Epidermal melanocyte (primary cell): ENCODE measurements at regions not wholly inside any gene's neighbourhood (a gene's known extent, or its start where the extent isn't known, plus 50 kb on each side); places are given as distances from the start of the nearest gene placed in this dataset.
"Not testable (repeated sequence)": the region's sequence is repeated elsewhere in the genome, so short reads cannot be mapped to it uniquely, and the experiment has no call there.

Source experiments
- DNase-seq: peaks from one replicate; pipeline ENCODE4 v3.0.0; 2011; ENCODE audit warnings: low spot score; ENCODE audit not compliant: insufficient read length

DNA sequence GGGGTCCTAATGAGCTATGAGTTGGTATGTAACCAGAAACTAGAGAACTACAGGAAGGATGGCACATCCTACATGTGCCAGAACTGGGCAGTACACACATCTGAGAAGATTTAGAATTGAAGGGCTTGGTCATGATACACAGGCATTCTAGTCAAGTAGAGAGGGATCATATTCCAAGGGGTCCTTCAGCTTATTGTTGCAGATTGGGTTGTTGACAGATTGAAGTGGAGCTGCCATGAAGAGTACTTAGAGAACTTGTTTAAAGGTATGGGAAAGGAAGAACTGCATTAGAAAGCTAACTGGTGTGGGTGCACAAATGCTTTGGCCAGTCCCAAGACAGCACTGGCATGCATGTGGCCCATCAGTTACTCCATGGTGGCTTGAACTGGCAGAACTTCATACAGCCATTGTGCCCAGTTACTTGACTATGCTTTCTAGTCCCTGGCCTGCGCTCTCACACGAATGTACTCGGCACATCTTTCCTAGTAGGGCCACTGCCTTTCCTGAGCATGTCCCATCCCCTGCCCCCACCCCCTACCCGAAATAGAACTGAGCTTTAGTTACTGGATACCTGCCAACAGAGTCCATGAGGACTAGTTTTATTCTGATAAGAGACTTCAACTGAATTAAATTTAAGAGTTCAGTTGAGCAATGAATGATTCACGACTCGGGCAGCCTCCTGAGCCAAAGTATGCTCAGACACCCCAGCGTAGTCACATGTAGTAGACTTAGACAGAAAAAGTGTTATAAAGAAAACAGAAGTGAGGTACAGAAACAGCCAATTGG, 64.0 kb downstream of the CCNG2 start:
- DNase-seq: no peak

DNA sequence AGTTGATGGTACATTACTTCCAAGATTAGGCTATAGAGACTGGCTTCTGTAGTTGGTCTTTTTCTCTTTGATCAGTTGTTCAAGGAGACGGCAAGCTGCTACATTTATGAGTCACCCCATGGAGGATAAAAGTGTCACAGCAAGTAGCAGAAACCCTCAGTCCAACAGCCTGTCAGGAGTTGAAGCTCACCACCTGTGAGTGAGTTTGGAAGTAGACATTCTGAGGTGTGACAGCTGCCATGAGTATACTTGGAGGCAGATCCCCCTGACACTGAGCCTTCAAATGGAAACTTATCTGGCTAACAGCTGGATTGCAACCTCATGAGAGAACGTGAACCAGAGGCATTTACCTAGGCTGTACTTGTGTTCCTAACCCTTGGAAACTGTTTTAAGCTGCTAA, 68.0 kb downstream of the CCNG2 start:
- no peak for DNase-seq

DNA sequence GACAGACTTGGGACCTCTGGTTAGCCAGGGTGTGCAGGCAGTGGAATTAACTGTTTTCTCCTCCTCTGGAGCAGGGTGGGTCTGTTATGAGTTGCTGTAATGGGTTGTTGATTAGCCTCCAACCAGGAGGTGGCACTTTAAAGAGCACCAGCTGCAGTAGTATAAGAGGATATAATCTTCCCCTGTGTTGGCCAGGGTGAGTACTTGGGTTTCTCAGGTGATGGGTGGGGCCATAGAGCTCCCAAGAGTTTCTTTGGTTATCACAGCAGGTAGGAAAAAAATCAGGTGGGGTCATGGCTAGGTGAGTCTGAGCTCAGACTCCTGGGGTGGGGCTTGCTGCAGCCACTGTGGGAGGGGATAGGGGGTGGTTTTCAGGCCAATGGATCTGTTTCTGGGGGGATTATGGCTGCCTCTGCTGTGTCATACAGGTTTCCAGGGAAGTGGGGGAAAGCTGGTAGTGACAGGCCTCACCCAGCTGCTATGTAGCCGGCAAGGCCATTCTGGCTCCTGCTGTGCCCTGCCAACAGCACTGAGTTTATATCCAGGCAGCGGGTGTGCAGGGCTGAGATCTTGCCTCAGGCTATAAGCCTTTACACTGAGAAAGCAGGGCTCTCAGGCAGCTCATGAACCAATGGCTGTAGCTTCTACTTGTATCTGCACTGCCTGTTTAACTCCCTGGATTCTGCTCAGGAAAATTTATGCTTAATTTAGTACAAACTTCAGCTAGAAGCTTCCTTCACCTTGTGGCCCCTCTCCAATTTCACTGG, 70.1 kb downstream of the CCNG2 start:
- no peak for DNase-seq

DNA sequence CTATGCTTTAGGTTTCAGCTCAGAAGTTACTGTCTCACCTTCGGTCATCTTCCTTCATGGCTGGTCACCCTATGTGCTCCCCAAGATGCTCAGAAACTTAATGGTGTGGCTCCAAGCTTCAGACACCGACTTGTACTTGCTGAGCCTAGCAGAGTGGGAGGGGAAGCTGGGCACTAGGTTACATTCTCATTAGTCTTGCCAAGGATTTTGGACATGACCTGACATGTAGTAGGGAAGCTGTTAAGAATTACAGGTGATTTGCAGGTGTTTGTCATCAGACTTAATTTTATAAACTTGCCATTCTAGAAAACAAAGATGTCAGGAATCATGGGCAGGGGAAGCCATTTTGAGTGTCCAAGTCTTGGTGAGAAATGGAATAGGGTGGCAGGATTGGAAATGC, 72.4 kb downstream of the CCNG2 start:
- DNase-seq: no peak

DNA sequence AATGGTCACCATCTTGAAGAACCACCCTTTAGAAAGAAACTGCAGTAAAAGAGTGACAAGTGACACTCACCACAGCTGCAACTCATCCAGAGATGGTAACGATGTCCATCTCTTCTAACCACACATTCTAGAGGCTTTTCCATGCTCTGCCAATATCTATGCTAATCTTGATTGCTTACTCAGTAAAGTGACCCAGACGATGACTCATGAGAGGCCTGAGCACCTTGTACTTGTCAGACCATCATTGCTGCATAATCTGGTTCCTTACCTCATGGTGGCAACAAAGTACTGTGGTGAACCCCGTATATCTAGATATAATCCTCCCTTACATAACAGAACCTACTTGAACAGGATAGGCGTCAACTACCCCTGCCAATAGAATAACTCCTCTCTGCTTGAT, 75.6 kb downstream of the CCNG2 start:
- no peak for DNase-seq

DNA sequence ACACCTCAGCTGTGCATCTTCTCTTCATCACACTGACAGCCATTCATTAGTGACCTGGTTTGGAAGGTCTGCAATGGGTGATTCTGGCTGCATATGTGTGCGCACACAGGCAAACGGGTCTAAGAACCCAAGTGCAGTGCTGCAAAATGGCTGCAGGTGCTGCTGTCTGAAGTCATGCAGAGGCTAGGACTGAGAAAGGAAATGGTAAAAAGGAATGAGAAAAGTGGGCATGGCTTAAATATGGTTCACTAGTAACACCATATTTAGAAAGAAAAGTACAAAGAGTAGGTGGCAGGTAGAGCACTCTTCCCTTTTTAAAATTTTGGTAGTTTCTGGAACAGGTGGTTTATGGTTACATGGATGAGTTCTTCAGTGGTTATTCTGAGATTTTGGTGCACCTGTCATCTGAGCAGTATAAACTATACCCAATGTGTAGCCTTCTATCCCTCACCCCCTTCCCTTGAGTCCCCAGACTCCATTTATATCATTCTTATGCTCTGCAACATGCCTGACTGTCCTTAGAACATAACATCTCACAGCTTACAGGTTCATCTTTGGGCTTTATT, 78.4 kb downstream of the CCNG2 start:
- no peak for DNase-seq

DNA sequence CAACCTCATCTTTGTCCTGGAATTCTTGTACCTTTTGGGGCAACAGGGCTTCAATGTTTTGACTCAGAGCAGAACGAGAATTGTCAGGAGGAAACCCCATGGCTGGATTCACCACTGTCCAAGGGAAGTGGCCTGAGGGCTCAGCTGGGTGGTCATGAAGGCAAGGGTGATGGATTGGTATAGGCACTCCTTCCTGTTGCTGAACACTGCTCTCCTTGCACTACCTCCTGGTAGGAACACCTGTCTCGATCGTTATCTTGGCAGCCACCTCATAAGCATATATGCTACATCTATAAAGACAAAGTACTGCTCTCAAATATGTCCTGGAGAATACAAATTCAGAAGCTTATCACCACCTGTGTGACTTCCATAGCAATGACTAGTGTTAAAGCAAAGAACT, 79.8 kb downstream of the CCNG2 start:
- DNase-seq: no peak

DNA sequence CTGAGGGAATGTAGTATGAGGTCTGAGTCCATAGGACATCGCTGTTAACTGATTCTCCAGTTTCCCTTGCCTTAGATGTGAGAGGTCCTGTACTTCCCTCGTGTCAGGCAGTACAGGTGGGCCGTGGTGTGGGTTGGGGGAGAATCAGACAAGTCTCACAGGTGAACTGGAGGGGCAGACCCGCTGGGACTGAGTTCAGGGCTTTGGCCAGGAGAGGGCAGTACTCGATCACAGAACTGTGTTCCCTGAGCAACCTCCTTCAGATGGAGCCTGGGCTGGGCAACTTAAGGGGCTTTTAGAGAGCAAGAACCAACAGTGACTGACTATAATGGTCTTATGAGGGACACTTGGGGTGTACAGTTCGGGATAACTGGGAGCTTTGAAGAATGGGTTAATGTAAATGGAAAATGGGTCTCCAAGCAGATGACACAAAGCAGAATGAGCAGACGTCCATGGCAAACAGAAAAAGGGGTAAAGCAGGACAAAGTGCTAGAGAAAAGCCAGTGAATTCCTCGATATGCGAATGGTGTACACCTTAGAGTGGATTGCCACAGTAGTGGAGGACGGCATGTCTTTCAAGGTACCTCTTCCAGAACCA, 83.6 kb downstream of the CCNG2 start:
- DNase-seq: peak; percentile 65

DNA sequence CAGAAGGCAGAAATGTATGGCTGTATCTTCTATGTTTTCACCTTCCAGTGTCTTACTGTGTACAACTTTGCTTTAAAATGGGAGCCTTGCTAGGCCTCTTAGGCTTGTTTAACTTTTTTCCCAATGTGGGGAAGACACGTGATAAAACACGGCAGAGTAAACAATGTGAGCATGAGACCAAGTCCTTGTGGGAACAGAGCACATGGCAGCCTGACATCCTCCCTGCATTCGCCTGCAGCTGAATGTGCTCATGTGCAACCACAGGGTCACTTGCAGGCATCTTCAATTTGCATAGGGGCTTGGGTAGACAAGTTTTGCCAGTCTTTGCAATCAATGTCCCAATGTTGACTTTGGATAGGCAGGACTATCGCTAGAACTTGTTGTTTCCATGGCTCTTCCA, 91.8 kb downstream of the CCNG2 start:
- DNase-seq: no peak

DNA sequence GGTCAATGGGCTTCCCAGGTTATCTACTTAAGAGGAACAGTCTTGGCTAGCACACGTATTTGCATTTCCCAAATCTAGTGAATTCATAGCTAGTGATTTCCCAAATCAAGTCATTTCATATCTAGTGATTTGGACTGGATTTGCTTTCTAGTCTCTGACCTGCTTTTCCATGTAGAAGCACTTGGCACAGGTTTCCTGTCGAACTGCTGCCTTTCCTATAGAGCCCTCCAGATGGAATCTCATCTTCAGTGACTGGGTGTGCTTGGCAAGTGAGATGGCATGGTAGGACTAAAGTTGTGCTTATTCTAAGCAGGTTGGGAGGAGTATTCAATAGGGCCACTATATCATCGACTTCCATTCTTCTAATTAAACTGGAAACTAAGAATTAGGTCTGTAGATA, 94.7 kb downstream of the CCNG2 start:
- DNase-seq: no peak

DNA sequence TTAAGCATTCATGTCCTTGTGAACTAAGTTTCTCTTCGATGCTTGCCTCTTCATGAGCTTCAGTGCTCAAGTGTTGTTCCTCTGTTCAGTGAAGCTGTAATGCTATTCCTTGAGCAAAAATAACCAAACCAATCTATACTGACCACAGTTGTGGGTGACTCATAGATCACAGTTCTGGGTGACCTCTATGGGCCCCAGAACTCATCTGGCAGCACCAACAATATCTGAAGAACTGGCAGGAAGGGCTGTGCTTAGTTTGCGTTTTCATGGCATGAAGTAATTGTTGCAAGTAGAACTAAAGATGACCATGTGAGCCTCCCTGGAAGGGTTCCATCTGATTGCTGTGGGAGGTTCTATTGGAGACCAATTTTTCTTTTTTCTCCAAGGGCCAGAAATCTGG, 106.2 kb downstream of the CCNG2 start:
- DNase-seq: no peak

DNA sequence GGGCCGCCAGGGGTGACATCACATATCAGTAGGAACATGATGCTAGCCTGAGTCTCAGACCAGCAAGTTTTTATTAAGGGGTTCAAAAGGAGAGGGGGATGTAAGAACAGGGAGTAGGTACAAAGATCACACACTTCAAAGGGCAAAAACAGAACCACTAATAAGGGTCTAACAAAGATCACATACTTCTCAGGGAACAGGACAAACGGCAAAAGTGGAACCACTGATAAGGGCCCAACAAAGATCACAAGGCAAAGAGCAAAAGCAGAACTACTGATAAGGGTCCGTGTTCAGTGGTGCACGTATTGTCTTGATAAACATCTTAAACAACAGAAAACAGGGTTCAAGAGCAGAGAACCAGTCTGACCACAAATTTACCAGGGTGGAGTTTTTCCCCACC, 107.0 kb downstream of the CCNG2 start:
- not testable (repeated sequence) for DNase-seq

DNA sequence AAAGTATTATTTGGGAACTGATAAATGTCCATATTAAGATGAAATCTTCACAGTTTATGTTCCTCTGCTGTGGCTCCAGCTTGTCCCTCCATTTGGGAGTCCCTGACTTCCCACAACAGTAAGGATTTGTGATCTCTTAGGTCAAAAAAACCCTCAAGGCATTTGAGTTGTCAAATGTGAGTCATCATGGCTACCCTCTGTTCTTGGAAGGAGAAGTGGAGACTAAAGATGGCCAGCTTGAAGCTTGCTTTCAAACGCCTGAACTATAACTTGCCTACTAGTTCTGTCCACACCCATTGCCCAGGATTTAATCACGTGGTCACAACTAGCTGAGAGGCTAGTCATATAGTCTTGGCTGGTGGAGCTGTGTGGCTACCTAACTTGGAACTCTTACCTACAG, 107.8 kb downstream of the CCNG2 start:
- DNase-seq: no peak

DNA sequence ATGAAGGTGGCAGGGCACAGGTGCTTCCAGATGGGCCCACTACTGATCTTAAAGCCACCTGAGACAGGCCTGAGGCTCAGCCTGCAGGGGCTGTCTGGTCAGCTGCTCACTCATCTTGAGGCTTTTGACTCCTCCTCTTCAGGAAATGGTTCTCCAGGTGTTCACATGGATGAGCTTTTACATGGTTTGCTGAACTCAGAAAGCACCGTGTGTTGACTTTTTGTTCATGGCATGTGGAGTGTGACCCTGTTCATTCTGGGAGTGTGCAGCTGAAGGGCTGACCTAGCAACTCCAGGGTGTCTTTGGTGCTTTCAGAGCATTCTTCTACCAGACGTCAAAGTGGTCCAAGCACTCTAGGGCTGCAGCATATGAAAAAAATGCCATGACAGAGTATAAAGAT, 111.1 kb downstream of the CCNG2 start:
- DNase-seq: no peak

DNA sequence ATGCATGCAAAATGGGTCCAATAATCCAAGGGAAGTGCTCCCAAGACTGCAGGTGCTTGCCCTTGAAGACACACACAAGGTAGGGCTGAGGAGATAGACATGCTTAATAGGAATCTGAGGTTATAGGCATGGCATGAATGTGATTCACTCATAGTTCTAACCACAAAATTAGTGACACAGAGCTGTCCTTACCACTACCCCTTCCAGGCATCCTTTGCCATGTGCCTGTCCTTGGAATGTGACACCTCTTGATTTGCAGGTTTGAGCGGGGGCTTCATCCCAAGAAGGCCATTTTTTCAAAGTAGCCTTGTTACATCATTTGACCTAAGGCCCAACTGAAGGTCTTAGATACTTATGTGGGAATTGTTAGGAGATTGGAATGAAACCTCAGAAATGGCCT, 112.5 kb downstream of the CCNG2 start:
- no peak for DNase-seq

DNA sequence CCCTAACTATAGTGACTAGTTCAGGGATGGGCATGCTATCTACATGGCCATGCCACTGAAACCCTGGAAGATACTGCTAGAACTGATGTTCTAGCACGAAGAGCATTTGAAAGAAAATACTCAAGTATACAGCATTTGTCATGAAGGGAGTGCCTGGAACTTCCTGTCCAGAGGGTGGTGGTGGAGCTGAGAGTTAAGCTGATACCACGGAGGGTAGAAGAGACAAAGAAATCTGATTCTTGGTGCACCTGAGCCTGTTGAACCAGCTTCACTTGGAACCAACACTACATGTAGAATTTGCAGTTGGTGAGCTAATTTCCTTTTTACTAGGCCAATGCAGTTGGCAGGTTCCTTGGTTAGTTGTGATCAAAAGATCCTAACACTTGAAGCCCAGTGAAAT, 116.4 kb downstream of the CCNG2 start:
- DNase-seq: no peak

DNA sequence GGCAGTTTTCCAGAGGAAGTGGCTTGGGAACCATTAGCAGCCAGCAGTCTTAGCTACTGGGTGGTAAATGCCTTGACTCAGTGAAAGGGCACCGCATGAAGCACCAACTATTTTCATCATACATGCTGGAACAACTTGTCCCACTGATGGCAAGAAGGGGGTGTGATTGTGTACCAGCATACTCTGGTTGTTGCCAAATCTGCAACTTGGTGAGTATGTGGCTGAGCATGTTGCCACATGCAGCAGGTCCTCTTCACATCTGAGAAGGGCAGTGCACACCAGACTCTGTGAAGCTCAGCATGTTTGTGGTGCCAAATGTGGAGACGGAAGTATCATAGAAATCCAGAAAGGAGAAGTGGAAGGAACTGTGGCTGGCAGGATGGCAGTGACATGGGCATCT, 122.1 kb downstream of the CCNG2 start:
- DNase-seq: not testable (repeated sequence)

DNA sequence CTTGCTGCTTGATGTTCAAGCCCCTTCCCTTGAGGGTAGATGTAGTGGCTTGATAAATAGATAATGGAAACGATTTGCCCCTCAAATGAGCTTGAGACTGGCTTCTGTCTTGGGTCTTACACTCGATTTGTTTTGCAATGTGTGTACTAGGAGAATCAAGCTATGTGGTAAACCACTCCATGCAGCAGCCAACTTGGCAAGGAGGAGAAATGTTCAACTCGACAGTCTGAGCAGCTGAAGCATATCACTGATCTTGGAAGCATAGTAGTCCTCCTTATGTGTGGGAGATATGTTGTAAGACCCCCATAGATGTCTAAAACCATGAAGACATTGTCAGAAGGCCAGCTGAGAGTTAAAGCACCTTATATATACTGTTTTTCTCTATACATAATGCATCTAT, 125.3 kb downstream of the CCNG2 start:
- DNase-seq: no peak

DNA sequence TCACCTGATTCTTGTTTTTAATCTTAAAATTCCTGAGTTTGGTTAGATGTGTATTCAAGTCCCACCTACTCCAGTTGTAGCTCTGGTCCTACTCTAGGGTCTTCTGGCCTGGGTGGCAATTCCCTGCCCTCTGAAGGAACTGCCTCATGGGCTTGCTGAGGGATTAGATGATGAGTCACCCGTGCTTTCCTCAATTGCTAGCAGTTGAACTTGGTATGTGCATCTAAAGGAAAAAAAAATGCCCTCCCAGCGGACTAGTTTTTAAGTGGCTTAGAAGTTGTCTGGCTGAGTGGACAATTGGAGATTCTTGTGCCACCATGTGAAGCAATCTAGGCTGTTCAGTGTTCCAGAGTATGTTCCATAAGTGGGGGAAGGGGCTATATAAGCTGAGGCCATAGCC, 127.0 kb downstream of the CCNG2 start:
- no peak for DNase-seq

DNA sequence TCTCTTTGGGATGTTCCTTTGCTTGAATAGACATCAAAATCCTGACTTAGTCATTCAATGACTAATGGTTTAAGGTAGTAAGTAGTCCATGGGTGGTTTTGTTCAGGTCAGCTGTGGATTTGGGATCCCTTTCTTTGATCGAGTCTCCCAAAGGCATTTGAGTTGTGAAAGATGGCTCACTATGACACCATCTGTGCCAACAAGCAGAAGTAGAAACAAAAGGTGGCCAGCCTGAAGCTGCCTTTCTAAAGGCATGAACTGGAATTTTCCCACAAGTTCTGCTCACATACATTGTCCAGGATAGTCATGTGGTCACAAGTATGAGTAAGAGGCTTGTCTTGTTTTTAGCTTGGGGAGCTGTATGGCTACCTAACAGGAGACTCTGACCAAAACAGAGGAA, 129.9 kb downstream of the CCNG2 start:
- DNase-seq: no peak

DNA sequence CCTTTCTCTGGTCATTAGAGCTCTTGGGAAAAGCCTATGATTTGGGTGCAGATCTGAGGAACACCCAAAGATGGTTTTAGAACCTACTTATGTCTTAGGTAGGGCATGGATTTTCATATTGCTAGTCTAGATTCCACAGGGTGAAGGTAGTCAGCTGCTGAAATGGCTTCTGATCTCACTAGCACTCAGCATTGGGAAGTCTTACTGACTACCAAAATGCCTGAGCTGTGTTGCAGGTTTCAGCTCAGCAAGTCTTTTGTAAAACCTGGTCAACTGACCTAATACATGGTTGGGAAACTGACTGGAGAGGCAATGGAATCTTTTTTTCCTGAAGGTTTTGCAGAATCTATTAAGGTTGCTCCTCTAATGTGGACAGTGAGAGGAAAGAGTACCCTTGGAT, 136.4 kb downstream of the CCNG2 start:
- no peak for DNase-seq

DNA sequence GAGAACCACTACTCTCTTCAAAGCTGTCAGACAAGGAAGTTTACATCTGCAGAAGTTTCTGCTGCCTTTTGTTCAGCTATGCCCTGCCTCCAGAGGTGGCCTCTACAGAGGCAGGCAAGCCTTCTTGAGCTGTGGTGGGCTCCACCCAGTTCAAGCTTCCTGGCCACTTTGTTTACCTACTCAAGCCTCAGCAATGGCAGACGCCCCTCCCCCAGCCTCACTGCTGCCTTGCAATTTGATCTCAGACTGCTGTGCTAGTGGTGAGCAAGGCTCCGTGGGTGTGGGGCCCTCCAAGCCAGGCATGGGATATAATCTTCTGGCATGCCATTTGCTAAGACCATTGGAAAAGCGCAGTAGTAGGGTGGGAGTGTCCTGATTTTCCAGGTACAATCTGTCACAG, 144.0 kb downstream of the CCNG2 start:
- not testable (repeated sequence) for DNase-seq
